ENCODE measurements at regions not wholly inside any gene's neighbourhood (a gene's known extent, or its start where the extent isn't known, plus 50 kb on each side); places are given as distances from the start of the nearest gene placed in this dataset.
"Not testable (repeated sequence)": the region's sequence is repeated elsewhere in the genome, so short reads cannot be mapped to it uniquely, and the experiment has no call there.

DNA sequence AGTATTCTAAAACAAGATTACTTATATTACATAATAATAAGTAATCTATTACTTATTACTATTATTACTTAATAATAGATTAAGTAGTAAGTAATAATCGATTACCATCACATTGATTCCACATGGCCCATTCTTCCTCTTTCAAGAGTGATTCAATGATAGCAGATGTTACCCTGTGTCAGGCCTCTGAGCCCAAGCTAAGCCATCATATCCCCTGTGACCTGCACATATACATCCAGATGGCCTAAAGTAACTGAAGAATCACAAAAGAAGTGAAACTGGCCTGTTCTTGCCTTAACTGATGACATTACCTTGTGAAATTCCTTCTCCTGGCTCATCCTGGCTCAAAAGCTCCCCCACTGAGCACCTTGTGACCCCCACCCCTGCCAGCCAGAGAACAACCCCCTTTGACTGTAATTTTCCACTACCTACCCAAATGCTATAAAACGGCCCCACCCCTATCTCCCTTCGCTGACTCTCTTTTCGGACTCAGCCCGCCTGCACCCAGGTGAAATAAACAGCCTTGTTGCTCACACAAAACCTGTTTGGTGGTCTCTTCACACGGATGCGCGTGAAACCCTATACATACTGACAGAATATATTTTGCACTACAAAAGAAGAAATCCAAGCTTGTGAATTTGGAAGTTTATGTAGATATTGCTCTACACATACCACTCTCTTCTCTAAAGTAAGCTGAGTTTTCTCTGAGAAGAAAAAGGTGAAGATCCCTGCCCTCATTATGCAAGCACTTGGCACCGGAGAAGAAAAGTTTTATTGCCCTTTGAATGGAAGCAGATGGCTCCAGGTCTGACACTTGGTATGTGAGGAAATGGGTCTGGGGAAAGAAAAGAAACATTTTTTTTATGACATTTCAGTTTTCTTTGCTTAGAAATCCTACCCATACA, 488.6 kb upstream of the IMPG1 start:
- TF ChIP-seq CTCF, EP300, POLR2A (IDR thresholded peaks at IDR 0.05): not testable (repeated sequence)
